Neural cell (in vitro differentiated cells): ENCODE measurements at regions not wholly inside any gene's neighbourhood (a gene's known extent, or its start where the extent isn't known, plus 50 kb on each side); places are given as distances from the start of the nearest gene placed in this dataset.

Experiments used
- H2AFZ ChIP-seq: fragments of 200-600, 300-800 bp; sonication (generic), shearing (Covaris generic); 2 replicates; pipeline ENCODE4 v1.6.0; 2014; ENCODE audit warnings: low read depth, mild to moderate bottlenecking, antibody characterized with exemption, low read length, moderate library complexity
- H3F3A ChIP-seq: fragments of 200-600 bp; shearing (Covaris generic); 2 replicates; pipeline ENCODE4 v1.6.1; 2016; ENCODE audit warnings: mild to moderate bottlenecking, moderate library complexity, mixed read lengths, antibody characterized with exemption, low read length; ENCODE audit not compliant: insufficient read depth, poor library complexity, severe bottlenecking
- H3K27ac ChIP-seq: fragments of 200-600, 300-800 bp; sonication (generic), shearing (Covaris generic); 2 replicates; pipeline ENCODE4 v1.5.1; 2014; ENCODE audit warnings: mild to moderate bottlenecking, low read length, moderate library complexity
- H3K27me3 ChIP-seq: fragments of 300-800, 200-600 bp; sonication (generic), shearing (Covaris generic); 2 replicates; pipeline ENCODE4 v1.6.0; 2014; ENCODE audit warnings: mild to moderate bottlenecking, low read depth, low read length, moderate library complexity; ENCODE audit not compliant: insufficient read depth
- H3K36me3 ChIP-seq: fragments of 300-800, 200-600 bp; sonication (generic), shearing (Covaris generic); 2 replicates; pipeline ENCODE4 v1.5.1; 2014; ENCODE audit warnings: mild to moderate bottlenecking, antibody characterized with exemption, low read length, moderate library complexity; ENCODE audit not compliant: insufficient read depth
- H3K4me2 ChIP-seq: fragments of 300-800, 200-600 bp; sonication (generic), shearing (Covaris generic); 2 replicates; pipeline ENCODE4 v1.6.0; 2014; ENCODE audit warnings: mild to moderate bottlenecking, low read length
- H3K4me3 ChIP-seq: fragments of 300-800, 200-600 bp; sonication (generic), shearing (Covaris generic); 2 replicates; pipeline ENCODE4 v1.5.1; 2014; ENCODE audit warnings: mild to moderate bottlenecking, low read length, moderate library complexity
- H3K79me2 ChIP-seq: fragments of 200-600 bp; shearing (Covaris generic); replicated peaks from 2 replicates; pipeline ENCODE4 v1.6.0; 2014; ENCODE audit warnings: mild to moderate bottlenecking, low read length, moderate library complexity; ENCODE audit not compliant: insufficient read depth
- H3K9ac ChIP-seq: fragments of 300-800, 200-600 bp; sonication (generic), shearing (Covaris generic); 2 replicates; pipeline ENCODE4 v1.6.1; 2016; ENCODE audit warnings: mild to moderate bottlenecking, low read length, mixed read lengths
- H3K9me2 ChIP-seq: fragments of 200-600 bp; shearing (Covaris generic); 2 replicates; pipeline ENCODE4 v1.6.1; 2016; ENCODE audit warnings: mild to moderate bottlenecking, low read length, mixed read lengths; ENCODE audit not compliant: insufficient read depth
- H3K9me3 ChIP-seq: fragments of 200-600, 300-800 bp; sonication (generic), shearing (Covaris generic); 2 replicates; pipeline ENCODE4 v1.6.1; 2016; ENCODE audit warnings: mild to moderate bottlenecking, mixed run types, low read length, moderate library complexity, mixed read lengths
- H4K20me1 ChIP-seq: fragments of 200-600 bp; shearing (Covaris generic); 2 replicates; pipeline ENCODE4 v1.6.1; 2016; ENCODE audit warnings: mild to moderate bottlenecking, mixed run types; ENCODE audit not compliant: insufficient read depth
- CTCF ChIP-seq: fragments of 450-650 bp; IDR thresholded peaks from 2 replicates; pipeline ENCODE4 v1.5.1; 2014; ENCODE audit warnings: antibody characterized with exemption, mild to moderate bottlenecking, moderate library complexity; ENCODE audit not compliant: poor library complexity, severe bottlenecking
- EP300 ChIP-seq: fragments of 450-650 bp; conservative IDR thresholded peaks from 2 replicates; pipeline ENCODE4 v1.6.1; 2014; ENCODE audit warnings: antibody characterized with exemption, mild to moderate bottlenecking, moderate library complexity; ENCODE audit not compliant: poor library complexity, severe bottlenecking
- EZH2 ChIP-seq: fragments of 200-600, 300-800 bp; shearing (Covaris generic), sonication (generic); IDR thresholded peaks from 2 replicates; pipeline ENCODE4 v1.6.1; 2014; ENCODE audit warnings: antibody characterized with exemption, low read length, borderline replicate concordance, mild to moderate bottlenecking; ENCODE audit not compliant: insufficient read depth, poor library complexity, severe bottlenecking
- MXI1 ChIP-seq: fragments of 450-650 bp; conservative IDR thresholded peaks from 2 replicates; pipeline ENCODE4 v1.6.1; 2014; ENCODE audit warnings: antibody characterized with exemption, mild to moderate bottlenecking; ENCODE audit not compliant: poor library complexity, severe bottlenecking
- POLR2AphosphoS5 ChIP-seq: IDR thresholded peaks from 2 replicates; pipeline ENCODE4 v1.6.1; 2012
- RAD21 ChIP-seq: fragments of 450-650 bp; conservative IDR thresholded peaks from 2 replicates; pipeline ENCODE4 v1.6.1; 2014; ENCODE audit warnings: antibody characterized with exemption, mild to moderate bottlenecking, moderate library complexity
- REST ChIP-seq: IDR thresholded peaks from 2 replicates; pipeline ENCODE4 v1.6.1; 2012; ENCODE audit warnings: borderline replicate concordance
- SMC3 ChIP-seq: fragments of 450-650 bp; conservative IDR thresholded peaks from 2 replicates; pipeline ENCODE4 v1.6.1; 2014; ENCODE audit warnings: antibody characterized with exemption, mild to moderate bottlenecking, moderate library complexity; ENCODE audit not compliant: poor library complexity
- TAF1 ChIP-seq: IDR thresholded peaks from 2 replicates; pipeline ENCODE4 v1.6.1; 2012; ENCODE audit warnings: low read depth

- TF ChIP-seq EP300 = no peak
- TF ChIP-seq REST = no peak
- no peak for TF ChIP-seq SMC3
- no peak for TF ChIP-seq EZH2
- TF ChIP-seq RAD21 = no peak
- TF ChIP-seq POLR2AphosphoS5 = no peak
- TF ChIP-seq TAF1 = no peak
- no peak for TF ChIP-seq MXI1
- TF ChIP-seq CTCF = no peak
- Histone ChIP-seq H3K4me3 (no peak overlapping the region), H3K9me2 (no peaks in the 10 kb centered on the region), H2AFZ (no peak overlapping the region), H3K79me2 (no peaks in the 10 kb centered on the region), H3K36me3 (no peaks in the 10 kb centered on the region), H4K20me1 (no peaks in the 10 kb centered on the region), H3F3A (no peaks in the 10 kb centered on the region), H3K9me3 (no peaks in the 10 kb centered on the region), H3K27me3 (no peaks in the 10 kb centered on the region), H3K9ac (no peak overlapping the region), H3K27ac (no peak overlapping the region), H3K4me2 (no peak overlapping the region)
These were observed 164.9 kb downstream of the INHBB start for GRCh38 chr2:120510751-120511395.

GRCh38 chr2:120511536-120511935 is 165.6 kb downstream of the INHBB start:
- Histone ChIP-seq H3F3A (no peaks in the 10 kb centered on the region), H4K20me1 (no peaks in the 10 kb centered on the region), H3K27ac (no peak overlapping the region), H3K79me2 (no peaks in the 10 kb centered on the region), H3K27me3 (no peaks in the 10 kb centered on the region), H3K9me2 (no peaks in the 10 kb centered on the region), H3K36me3 (no peaks in the 10 kb centered on the region), H2AFZ (no peak overlapping the region), H3K9me3 (no peaks in the 10 kb centered on the region), H3K9ac (no peak overlapping the region), H3K4me2 (no peak overlapping the region), H3K4me3 (no peak overlapping the region)
- TF ChIP-seq REST = no peak
- no peak for TF ChIP-seq POLR2AphosphoS5
- no peak for TF ChIP-seq EZH2
- TF ChIP-seq SMC3 = no peak
- TF ChIP-seq MXI1 = no peak
- no peak for TF ChIP-seq TAF1
- no peak for TF ChIP-seq RAD21
- TF ChIP-seq EP300 = no peak
- no peak for TF ChIP-seq CTCF
